Mucosa of descending colon (tissue), 3 donors: ENCODE measurements at regions not wholly inside any gene's neighbourhood (a gene's known extent, or its start where the extent isn't known, plus 50 kb on each side); places are given as distances from the start of the nearest gene placed in this dataset.

Experiments
- ATAC-seq: fragments of 200-7000 bp; cut with Tn5 transposase; one replicate; pipeline ENCODE4 v1.9.1; 2020; ENCODE audit warnings: mild to moderate bottlenecking, moderate library complexity
- DNase-seq, 3 donors: peaks; one replicate each; pipeline ENCODE4 v3.0.0-alpha.2; 2020
- H3K36me3 ChIP-seq: fragments of 200-600 bp; one replicate; pipeline ENCODE4 v1.8.0; 2021; ENCODE audit warnings: low read depth, mild to moderate bottlenecking
- H3K4me1 ChIP-seq: fragments of 200-600 bp; one replicate; pipeline ENCODE4 v1.8.0; 2021; ENCODE audit warnings: low read depth, mild to moderate bottlenecking
- H3K4me3 ChIP-seq: fragments of 200-600 bp; one replicate; pipeline ENCODE4 v1.8.0; 2021; ENCODE audit warnings: mild to moderate bottlenecking
- H3K9me3 ChIP-seq: fragments of 200-600 bp; one replicate; pipeline ENCODE4 v1.8.0; 2021; ENCODE audit warnings: mild to moderate bottlenecking
- intact Hi-C, 2 donors: fragments of 100-400 bp; cut with DNase I in 1 of 2; cut with micrococcal nuclease in 1 of 2; formaldehyde crosslinking; loops; one replicate each; pipeline versions ENCODE4 v1.11.0 to v1.11.1; 2022; cut with DNase I, micrococcal nuclease
- TF ChIP-seq, protein P1 (sequence below): fragments of 200-600 bp; IDR thresholded peaks from one replicate; pipeline ENCODE4 v1.8.0; 2022; ENCODE audit warnings: antibody characterized with exemption, mild to moderate bottlenecking
- donor health status: DM: no; HTN: no; CAD: no; lungs with moderate emphysema.
- donor health status: DM: no; HTN: no; CAD: no.
- donor health status: DM: no; HTN: yes; CAD: no.

DNA sequence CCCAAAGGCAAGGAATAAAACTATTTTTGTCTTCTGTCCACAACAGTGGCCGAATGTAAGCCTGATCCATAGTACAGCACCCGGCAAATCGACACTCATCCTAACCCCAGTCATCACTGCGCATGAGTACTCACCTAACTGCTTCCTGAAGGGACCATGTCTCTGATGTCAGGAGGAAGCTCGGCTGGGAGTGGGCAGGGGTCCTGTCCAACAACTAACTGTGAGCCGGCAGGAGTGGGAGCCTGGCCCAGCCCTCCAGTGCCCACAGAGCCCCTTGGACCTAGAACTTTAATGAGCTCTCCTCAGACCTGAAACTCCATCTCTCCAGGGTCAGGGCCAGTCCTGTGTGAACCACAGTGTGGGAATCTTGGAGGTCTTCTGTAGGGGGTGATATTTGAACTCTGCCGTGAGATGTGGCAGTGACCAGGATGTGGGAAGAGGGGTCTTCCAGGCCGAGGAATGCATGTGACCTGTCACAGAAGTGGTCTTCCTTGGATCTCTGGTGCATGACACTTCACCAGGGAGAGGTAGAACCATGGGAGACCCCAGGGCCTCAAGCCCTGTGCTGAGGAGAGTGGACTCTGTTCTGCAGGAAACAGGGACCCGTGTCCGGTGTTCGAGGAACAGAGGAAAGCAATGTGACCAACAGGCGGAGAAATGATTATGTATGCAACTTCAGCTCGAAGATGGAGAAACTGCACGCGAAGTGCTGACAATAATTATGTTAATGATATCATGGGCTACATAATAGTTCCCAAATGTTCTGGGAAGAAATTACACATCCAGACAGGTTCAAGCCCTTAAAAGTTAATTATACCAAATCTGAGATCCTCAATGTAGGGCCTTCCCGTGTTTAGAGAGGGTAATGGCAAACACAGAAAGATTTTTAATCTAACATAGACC lies 240.1 kb upstream of the HDAC4 start:
- no peak overlapping the region for H3K4me3 ChIP-seq
- no peaks in the 10 kb centered on the region for H3K4me1 ChIP-seq
- intact Hi-C loops, result no loop called here
- no peaks in the 10 kb centered on the region for H3K9me3 ChIP-seq
- H3K36me3 ChIP-seq, result no peaks in the 10 kb centered on the region
- no peak for ATAC-seq
- TF ChIP-seq, protein P1, sequence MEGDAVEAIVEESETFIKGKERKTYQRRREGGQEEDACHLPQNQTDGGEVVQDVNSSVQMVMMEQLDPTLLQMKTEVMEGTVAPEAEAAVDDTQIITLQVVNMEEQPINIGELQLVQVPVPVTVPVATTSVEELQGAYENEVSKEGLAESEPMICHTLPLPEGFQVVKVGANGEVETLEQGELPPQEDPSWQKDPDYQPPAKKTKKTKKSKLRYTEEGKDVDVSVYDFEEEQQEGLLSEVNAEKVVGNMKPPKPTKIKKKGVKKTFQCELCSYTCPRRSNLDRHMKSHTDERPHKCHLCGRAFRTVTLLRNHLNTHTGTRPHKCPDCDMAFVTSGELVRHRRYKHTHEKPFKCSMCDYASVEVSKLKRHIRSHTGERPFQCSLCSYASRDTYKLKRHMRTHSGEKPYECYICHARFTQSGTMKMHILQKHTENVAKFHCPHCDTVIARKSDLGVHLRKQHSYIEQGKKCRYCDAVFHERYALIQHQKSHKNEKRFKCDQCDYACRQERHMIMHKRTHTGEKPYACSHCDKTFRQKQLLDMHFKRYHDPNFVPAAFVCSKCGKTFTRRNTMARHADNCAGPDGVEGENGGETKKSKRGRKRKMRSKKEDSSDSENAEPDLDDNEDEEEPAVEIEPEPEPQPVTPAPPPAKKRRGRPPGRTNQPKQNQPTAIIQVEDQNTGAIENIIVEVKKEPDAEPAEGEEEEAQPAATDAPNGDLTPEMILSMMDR, result no peak
- no peak for DNase-seq

DNA sequence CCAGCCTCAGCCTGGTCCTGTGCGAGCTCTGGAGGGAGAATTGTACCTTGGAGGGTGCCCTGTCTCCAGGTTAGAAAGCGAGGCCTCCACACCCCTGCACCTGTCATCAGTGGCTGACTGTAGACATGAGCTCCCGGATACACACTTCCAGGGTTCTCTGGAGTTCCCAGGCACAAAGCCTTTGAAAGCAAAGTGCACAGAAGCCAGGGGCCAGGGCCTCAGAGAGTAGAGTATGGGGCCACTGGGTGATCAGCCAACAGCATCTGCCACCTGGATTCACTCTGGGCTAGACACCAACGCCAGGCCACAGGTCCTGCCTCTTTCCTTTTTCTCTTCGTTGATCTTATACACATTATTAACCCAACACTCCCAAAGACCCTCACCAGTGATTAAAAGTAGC lies 239.4 kb upstream of the HDAC4 start:
- H3K9me3 ChIP-seq, result no peaks in the 10 kb centered on the region
- H3K4me3 ChIP-seq, result no peak overlapping the region
- intact Hi-C loops, result no loop called here
- H3K4me1 ChIP-seq, result no peaks in the 10 kb centered on the region
- DNase-seq (no peak), ATAC-seq (no peak)
- TF ChIP-seq, protein P1, result no peak
- no peaks in the 10 kb centered on the region for H3K36me3 ChIP-seq

DNA sequence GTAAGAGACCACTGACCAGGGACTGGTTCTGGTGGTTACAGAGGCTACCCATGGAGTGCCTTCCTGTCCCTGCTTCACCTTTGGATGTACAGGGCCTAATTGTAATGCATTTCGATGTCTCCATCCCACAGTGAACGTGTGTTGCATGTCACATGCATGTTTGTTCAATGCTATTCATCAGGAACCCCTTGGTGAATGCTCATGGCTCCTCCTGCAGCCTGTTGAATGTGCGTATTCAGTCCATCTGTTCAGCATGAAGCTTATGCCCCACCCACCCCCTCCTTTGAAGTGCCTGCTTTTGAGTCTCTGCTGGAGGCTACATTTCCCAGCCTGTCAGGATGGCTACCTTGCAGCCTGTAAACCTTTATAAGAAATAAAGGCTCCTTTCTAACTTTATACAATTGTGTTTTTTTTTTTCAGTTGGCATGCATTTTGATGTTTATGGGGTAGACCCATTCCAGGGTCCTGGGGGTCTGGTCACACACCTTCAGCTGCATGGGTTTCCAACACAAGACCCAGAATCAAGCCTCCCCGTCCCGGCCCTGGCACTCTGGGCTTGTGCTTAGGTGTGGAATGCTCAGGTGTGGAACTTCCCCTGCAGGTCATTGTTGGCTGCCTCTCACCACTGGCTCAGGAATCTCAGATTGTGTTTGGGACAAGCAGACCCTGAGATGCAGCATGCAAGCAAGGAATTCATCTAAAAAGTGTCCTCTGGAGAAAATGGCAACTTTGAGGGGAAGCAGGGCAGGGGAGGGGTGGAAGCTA lies 238.8 kb upstream of the HDAC4 start:
- H3K4me3 ChIP-seq, result no peak overlapping the region
- no peak for DNase-seq
- TF ChIP-seq, protein P1, result no peak

DNA sequence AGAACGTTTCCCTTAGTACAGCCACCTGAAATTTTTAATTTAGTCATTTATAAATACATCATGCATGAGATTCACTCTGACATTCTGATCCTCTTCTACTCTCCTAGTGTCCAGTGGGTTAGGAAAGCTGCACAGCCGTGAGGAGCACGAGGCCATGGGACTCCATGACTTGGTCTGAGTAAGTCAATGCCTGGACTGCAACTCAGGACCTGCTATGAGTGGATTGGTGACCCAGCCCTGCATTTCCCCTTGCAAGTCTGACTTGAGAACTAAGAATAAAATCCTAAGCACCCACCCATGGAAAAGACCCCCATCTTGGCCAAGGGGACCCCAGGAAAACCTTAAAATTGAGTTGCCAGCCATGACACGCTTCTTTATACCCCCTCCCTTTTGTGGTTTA lies 237.6 kb upstream of the HDAC4 start:
- H3K9me3 ChIP-seq, result no peaks in the 10 kb centered on the region
- no peak for DNase-seq
- TF ChIP-seq, protein P1, result no peak
- no peaks in the 10 kb centered on the region for H3K36me3 ChIP-seq
- no peak overlapping the region for H3K4me3 ChIP-seq
- no peaks in the 10 kb centered on the region for H3K4me1 ChIP-seq
- no peak for ATAC-seq
- intact Hi-C loops, result no loop called here

More for the DNA sequence above, 238.8 kb upstream of the HDAC4 start:
- intact Hi-C loops, result no loop called here
- Histone ChIP-seq H3K36me3 (no peaks in the 10 kb centered on the region), H3K4me1 (no peaks in the 10 kb centered on the region), H3K9me3 (no peaks in the 10 kb centered on the region)
- ATAC-seq, result no peak

DNA sequence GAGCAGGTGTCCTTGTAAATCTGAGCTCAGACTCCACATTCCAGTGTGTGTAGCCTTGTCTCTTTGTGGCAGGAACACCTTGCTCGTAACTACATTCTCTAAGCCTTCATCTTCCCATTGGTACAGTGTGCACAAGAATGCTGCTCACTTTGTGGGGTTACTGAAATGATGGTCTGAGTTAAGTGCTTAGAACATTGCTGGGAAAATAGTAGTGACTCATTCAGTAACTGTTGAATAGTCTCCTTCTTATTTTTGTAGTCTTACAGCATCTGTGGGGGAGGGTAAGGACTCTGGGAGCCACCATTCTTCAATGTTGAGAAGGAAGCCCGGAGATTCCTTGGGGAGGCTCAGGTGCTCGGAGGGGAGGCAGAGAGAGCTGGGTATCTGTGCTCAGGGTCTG lies 236.0 kb upstream of the HDAC4 start:
- no peaks in the 10 kb centered on the region for H3K9me3 ChIP-seq
- ATAC-seq (no peak), DNase-seq (no peak)
- H3K4me3 ChIP-seq, result no peak overlapping the region
- H3K4me1 ChIP-seq, result no peaks in the 10 kb centered on the region
- intact Hi-C loops, result no loop called here
- H3K36me3 ChIP-seq, result no peaks in the 10 kb centered on the region
- TF ChIP-seq, protein P1, result no peak
